Psoas muscle (tissue), 7 donors: ENCODE measurements at regions not wholly inside any gene's neighbourhood (a gene's known extent, or its start where the extent isn't known, plus 50 kb on each side); places are given as distances from the start of the nearest gene placed in this dataset.

ENCODE experiments used
- ATAC-seq, 4 donors: fragments of 200-7000 bp; cut with Tn5 transposase; one replicate each; pipeline ENCODE4 v1.9.1; 2020; ENCODE audit warnings: moderate library complexity in 3 of 4, mild to moderate bottlenecking in 2 of 4
- DNase-seq, 2 donors: peaks; one replicate each; pipeline ENCODE4 v3.0.0-alpha.2; 2020
- H3K27ac ChIP-seq: fragments of 200-600 bp; one replicate; pipeline ENCODE4 v1.8.0; 2022
- H3K27me3 ChIP-seq, 3 donors: fragments of 200-600 bp in 1 of 3; one replicate each; pipeline versions ENCODE4 v1.6.1 to v1.8.0; 2013 to 2022; ENCODE audit warnings: low read length in 2 of 3, mild to moderate bottlenecking in 2 of 3, moderate library complexity in 1 of 3; ENCODE audit not compliant: insufficient read depth in 3 of 3
- H3K36me3 ChIP-seq, 2 donors: fragments of 200-600 bp in 1 of 2; one replicate each; pipeline versions ENCODE4 v1.6.1 to v1.8.0; 2013 to 2022; ENCODE audit warnings: low read depth in 1 of 2, mild to moderate bottlenecking in 1 of 2, moderate library complexity in 1 of 2; ENCODE audit not compliant: insufficient read depth in 1 of 2
- H3K4me1 ChIP-seq: fragments of 200-600 bp; one replicate; pipeline ENCODE4 v1.8.0; 2022
- H3K4me3 ChIP-seq: fragments of 200-600 bp; one replicate; pipeline ENCODE4 v1.8.0; 2022; ENCODE audit warnings: mild to moderate bottlenecking
- H3K9me3 ChIP-seq: fragments of 200-600 bp; one replicate; pipeline ENCODE4 v1.8.0; 2022
- WGBS, 3 donors: extraction: QIAGEN DNeasy Blood & Tissue Kit; methylation state at CpG; one replicate each; pipeline versions ENCODE4 v1.1.6 to v1.1.7; 2013; 5-methylcytosine and 5-hydroxymethylcytosine counted together
- intact Hi-C, 2 donors: fragments of 100-400 bp; cut with DNase I; formaldehyde crosslinking; loops; one replicate each; pipeline versions ENCODE4 v1.11.0 to v1.14.2; 2022
- TF ChIP-seq, protein P1 (sequence below): fragments of 200-600 bp; IDR thresholded peaks from one replicate; pipeline ENCODE4 v1.8.0; 2022; ENCODE audit warnings: antibody characterized with exemption
- donor health status: healthy with polysubstance abuse.
- donor health status: DM: no; HTN: no; CAD: no; lungs with moderate emphysema.
- donor health status: Bipolar disorder and iron deficiency.
- donor health status: healthy.
- donor health status: DM: yes; HTN: yes; CAD: no.
- donor health status: DM: no; HTN: no; CAD: no.
- donor health status: DM: yes; HTN: yes; CAD: no.

DNA sequence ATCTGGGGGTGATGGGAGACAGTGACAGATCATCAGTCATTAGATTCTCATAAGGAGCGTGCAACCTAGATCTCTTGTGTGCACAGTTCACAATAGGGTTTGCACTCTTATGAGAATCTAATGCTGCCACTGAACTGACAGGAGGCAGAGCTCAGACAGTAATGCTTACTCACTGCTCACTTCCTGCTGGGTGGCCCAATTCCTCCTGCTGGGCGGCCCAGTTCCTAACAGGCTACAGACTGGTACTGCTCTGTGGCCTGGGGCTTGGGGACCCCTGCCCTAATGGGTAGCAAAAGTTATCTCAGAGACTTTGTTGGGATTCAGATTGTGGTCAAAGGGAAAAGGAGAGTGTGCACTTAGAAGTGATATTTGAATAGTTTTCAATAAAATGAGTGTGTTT is 840.1 kb upstream of the ID2 start:
- intact Hi-C loops: no loop called here
- 81 to 85% (median 83%) methylated on average over 2 of the region's 2 CpGs for WGBS, 3 donors

DNA sequence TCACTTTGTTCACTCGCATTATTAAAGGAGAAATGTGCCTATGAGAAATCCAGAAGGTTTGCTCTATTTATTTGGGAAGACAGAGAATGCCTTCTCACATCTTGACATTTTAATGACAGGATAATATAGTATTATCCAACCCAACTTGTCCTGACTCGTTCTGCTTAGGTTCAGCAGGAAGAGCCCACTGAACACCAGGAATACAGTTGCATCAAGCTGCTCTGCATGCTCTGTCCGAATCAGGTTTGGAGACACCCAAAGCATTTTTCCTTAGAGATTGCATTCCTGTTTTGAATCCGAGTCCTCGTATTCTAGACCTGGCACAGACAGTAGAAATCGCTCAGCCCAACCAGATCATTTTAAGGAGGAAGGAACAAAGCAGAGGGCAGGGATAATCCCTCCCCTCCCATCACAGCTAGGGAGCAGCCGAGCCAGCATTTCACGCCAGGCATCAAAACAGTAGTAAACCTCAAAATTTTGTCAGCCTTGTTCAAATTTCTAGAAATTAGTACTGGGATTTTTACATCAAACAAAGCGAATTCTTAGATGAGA is 837.4 kb upstream of the ID2 start:
- WGBS, 3 donors: 28 to 43% (median 35%) methylated on average over 9 of the region's 9 CpGs
- H3K4me1 ChIP-seq: no peaks in the 10 kb centered on the region
- no peak overlapping the region for H3K4me3 ChIP-seq
- H3K36me3 ChIP-seq: no peaks in the 10 kb centered on the region
- H3K27ac ChIP-seq: no peak overlapping the region
- TF ChIP-seq, protein P1, sequence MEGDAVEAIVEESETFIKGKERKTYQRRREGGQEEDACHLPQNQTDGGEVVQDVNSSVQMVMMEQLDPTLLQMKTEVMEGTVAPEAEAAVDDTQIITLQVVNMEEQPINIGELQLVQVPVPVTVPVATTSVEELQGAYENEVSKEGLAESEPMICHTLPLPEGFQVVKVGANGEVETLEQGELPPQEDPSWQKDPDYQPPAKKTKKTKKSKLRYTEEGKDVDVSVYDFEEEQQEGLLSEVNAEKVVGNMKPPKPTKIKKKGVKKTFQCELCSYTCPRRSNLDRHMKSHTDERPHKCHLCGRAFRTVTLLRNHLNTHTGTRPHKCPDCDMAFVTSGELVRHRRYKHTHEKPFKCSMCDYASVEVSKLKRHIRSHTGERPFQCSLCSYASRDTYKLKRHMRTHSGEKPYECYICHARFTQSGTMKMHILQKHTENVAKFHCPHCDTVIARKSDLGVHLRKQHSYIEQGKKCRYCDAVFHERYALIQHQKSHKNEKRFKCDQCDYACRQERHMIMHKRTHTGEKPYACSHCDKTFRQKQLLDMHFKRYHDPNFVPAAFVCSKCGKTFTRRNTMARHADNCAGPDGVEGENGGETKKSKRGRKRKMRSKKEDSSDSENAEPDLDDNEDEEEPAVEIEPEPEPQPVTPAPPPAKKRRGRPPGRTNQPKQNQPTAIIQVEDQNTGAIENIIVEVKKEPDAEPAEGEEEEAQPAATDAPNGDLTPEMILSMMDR: no peak
- ATAC-seq (no peak), DNase-seq (no peak)
- no peaks in the 10 kb centered on the region for H3K9me3 ChIP-seq
- intact Hi-C loops: no loop called here
- H3K27me3 ChIP-seq: peaks cover 0 to 6% (median 0%) of the 10 kb centered on the region in 3 donors

More for the DNA sequence above, 840.1 kb upstream of the ID2 start:
- H3K4me1 ChIP-seq: no peaks in the 10 kb centered on the region
- no peak overlapping the region for H3K4me3 ChIP-seq
- H3K27ac ChIP-seq: no peak overlapping the region
- no peak for DNase-seq
- H3K9me3 ChIP-seq: no peaks in the 10 kb centered on the region
- no peak for ATAC-seq
- H3K36me3 ChIP-seq: no peaks in the 10 kb centered on the region
- H3K27me3 ChIP-seq: peaks cover 0 to 6% (median 0%) of the 10 kb centered on the region in 3 donors
- TF ChIP-seq, protein P1: no peak

DNA sequence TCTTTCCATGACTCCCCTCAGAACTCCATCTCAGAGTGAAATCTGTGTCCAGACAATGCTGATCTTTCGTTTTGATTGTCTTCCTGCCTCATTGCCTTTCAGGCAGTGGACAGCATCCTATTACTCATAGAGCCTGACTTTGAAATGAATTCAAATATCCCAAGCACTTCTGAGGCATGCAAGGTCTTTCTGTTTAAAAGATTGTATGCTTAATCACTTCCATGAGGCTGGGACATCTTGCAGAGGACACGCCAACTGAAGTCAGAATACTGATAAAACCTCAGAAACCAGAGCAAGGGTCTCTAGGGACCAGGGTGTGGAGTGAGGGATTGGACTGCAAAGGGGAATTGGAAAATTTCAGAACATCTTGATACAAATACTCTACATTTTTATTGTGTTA is 836.5 kb upstream of the ID2 start:
- H3K27me3 ChIP-seq: peaks cover 0 to 6% (median 0%) of the 10 kb centered on the region in 3 donors
- ATAC-seq (no peak), DNase-seq (no peak)
- 44 to 52% (median 45%) methylated on average over 2 of the region's 2 CpGs for whole genome bisulfite sequencing, 3 donors
- no peak overlapping the region for H3K27ac ChIP-seq
- H3K4me1 ChIP-seq: no peaks in the 10 kb centered on the region
- no peaks in the 10 kb centered on the region for H3K36me3 ChIP-seq
- no peaks in the 10 kb centered on the region for H3K9me3 ChIP-seq
- TF ChIP-seq, protein P1: no peak
- no peak overlapping the region for H3K4me3 ChIP-seq
- intact Hi-C loops: no loop called here

DNA sequence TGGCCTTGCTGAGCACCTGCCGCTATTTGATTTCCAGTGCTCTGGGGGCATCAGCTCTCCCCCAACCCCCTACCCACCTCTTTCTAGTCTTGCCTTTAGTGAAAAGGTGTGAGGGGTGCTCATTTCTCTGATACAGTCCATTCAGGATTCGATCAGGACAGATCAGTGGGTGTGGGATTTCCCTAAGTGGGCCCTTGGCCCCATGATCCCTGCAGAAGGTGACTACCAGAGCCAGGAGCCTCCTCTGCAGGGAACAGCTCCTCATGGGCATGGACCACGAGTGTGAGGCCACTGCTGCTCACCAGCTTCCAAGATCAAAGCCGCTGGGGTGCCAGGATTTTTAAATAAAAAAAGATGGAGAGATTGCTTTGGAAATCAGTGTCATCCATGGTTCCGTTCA is 835.2 kb upstream of the ID2 start:
- H3K27ac ChIP-seq: no peak overlapping the region
- H3K4me3 ChIP-seq: no peak overlapping the region
- no peaks in the 10 kb centered on the region for H3K4me1 ChIP-seq
- intact Hi-C loops: no loop called here
- no peaks in the 10 kb centered on the region for H3K36me3 ChIP-seq
- 77 to 79% (median 78%) methylated on average over 5 of the region's 5 CpGs for WGBS, 3 donors
- H3K27me3 ChIP-seq: peaks cover 0 to 6% (median 0%) of the 10 kb centered on the region in 3 donors
- H3K9me3 ChIP-seq: no peaks in the 10 kb centered on the region
- DNase-seq: no peak
- TF ChIP-seq, protein P1: no peak
- no peak for ATAC-seq

DNA sequence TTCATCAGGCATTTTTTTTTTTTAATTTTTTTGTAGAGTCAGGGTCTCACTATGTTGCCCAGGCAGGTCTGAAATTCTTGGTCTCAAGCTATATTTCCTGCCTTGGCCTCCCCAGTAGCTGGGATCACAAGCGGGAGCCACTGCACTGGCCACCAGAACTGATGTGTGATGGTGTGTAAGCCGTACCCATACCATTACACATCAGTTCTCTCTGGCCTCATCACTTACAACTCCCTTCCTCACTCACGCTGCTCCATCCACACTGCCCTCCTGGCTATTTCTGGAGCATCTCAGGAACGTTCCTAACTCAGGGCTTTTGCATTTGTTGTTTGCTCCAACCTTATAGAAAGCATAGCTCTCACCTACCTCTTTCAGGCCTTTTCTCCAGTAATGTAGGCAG is 834.5 kb upstream of the ID2 start:
- Histone ChIP-seq H3K4me1 (no peaks in the 10 kb centered on the region), H3K36me3 (no peaks in the 10 kb centered on the region), H3K27ac (no peak overlapping the region), H3K9me3 (no peaks in the 10 kb centered on the region), H3K4me3 (no peak overlapping the region), H3K27me3 (peaks cover 0 to 6% (median 0%) of the 10 kb centered on the region in 3 donors)
- no peak for ATAC-seq
- 80 to 84% (median 81%) methylated on average over 4 of the region's 4 CpGs for WGBS, 3 donors
- TF ChIP-seq, protein P1: no peak
- no peak for DNase-seq
- intact Hi-C loops: no loop called here
